ENCODE measurements at regions not wholly inside any gene's neighbourhood (a gene's known extent, or its start where the extent isn't known, plus 50 kb on each side); places are given as distances from the start of the nearest gene placed in this dataset.
"Not testable (repeated sequence)": the region's sequence is repeated elsewhere in the genome, so short reads cannot be mapped to it uniquely, and the experiment has no call there.

DNA sequence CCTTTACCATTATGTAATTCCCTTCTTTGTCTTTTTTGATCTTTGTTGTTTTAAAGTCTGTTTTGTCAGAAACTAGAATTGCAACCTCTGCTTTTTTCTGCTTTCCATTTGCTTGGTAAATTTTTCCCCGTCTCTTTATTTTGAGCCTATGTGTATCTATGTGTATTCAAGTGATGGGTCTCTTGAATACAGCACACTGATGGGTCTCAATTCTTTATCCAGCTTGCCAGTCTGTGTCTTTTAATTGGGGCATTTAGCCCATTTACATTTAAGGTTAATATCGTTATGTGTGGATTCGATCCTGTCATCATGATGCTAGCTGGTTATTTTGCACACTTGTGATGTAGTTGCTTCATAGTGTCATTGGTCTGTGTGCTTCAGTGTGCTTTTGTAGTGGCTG lies 240.9 kb downstream of the CDH26 start:
- H3K4me3 ChIP-seq (ENCODE audit: insufficient read depth, low read depth, low read length); H2BK120ac ChIP-seq (ENCODE audit: low read depth, low read length); intact Hi-C loops (cut with micrococcal nuclease); H3K4me1 ChIP-seq (ENCODE audit: control insufficient read depth, insufficient read depth, low read length); H3K23ac ChIP-seq (ENCODE audit: low read depth, low read length); H2BK5ac ChIP-seq (ENCODE audit: low read depth, low read length, poor library complexity, severe bottlenecking); H2AK5ac ChIP-seq (ENCODE audit: low read depth, low read length); H4K91ac ChIP-seq (ENCODE audit: insufficient read depth, low read depth, low read length); H2BK20ac ChIP-seq (ENCODE audit: low read depth, low read length); H3K4me2 ChIP-seq (ENCODE audit: low read depth, low read length); H3K56ac ChIP-seq (ENCODE audit: extremely low read depth, insufficient read depth, low read length); H3K36me3 ChIP-seq (ENCODE audit: control insufficient read depth, insufficient read depth, low read length); in situ Hi-C loops (cut with MboI; ENCODE audit: low sequenced_read_pairs); H3K79me1 ChIP-seq (ENCODE audit: low read depth in 1 of 2, low read length in 2 of 2); H4K8ac ChIP-seq (ENCODE audit: low read depth in 2 of 2, low read length in 2 of 2); H3K9me3 ChIP-seq (ENCODE audit: control insufficient read depth, insufficient read depth, low read length); H4K5ac ChIP-seq (ENCODE audit: low read depth, low read length); H3K27me3 ChIP-seq (ENCODE audit: control insufficient read depth, insufficient read depth, low read length); H3K4ac ChIP-seq (ENCODE audit: low read depth, low read length); H2AK9ac ChIP-seq (replicated peaks; ENCODE audit: low read depth, low read length, poor library complexity); H2AFZ ChIP-seq (replicated peaks; ENCODE audit: low read length, poor library complexity); CTCF ChIA-PET; BruUV-seq (replicated peaks); H4K20me1 ChIP-seq (ENCODE audit: insufficient read depth, low read length); H2BK15ac ChIP-seq (ENCODE audit: low read depth, low read length); H3K18ac ChIP-seq (ENCODE audit: low read depth, low read length); POLR2A ChIA-PET (ENCODE audit: unreplicated experiment); dilution Hi-C loops (cut with HindIII; ENCODE audit: low sequenced_read_pairs, unreplicated experiment); H3K14ac ChIP-seq (replicated peaks; ENCODE audit: low read depth, low read length); DNase-seq; H3K9ac ChIP-seq (ENCODE audit: low read depth, low read length); H3K9me1 ChIP-seq (ENCODE audit: insufficient read depth, low read length); ATAC-seq (ENCODE audit: low read depth); H3K27ac ChIP-seq (ENCODE audit: insufficient read depth, low read length): not testable (repeated sequence)
- WGBS, 2 experiments (ENCODE audit: extremely low coverage in 2 of 2, insufficient read length in 1 of 2): no CpG with 5 or more reads among the region's 3 CpGs
